ENCODE measurements at regions not wholly inside any gene's neighbourhood (a gene's known extent, or its start where the extent isn't known, plus 50 kb on each side); places are given as distances from the start of the nearest gene placed in this dataset.

DNA sequence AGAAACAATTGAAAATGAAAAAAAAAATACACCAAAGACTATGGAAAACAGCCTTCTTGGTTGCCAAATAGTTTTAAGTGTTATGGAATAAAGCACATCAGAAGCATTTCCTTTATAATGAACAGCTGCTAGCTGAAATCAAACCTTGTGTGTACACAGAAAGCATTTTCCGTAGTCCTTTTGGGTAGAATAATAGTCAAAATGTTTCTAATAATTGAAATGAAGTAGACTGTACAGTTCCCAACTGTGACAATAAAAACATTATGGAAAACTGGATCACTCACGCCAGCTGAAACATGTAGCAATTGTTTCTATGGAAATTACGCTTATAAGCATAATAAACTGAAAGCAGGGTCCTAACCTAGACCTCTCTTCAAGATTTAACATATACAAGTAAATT lies 856.3 kb upstream of the B3GALT2 start:
- Histone ChIP-seq H3K36me3 (no peaks in the 10 kb centered on the region), H3K4me1 (no peaks in the 10 kb centered on the region), H3K27me3 (no peaks in the 10 kb centered on the region), H3K9me3 (no peaks in the 10 kb centered on the region), H3K4me3 (ENCODE audit: low read depth, low read length) (no peak overlapping the region)
- no peak for DNase-seq
- TF ChIP-seq, protein P1, sequence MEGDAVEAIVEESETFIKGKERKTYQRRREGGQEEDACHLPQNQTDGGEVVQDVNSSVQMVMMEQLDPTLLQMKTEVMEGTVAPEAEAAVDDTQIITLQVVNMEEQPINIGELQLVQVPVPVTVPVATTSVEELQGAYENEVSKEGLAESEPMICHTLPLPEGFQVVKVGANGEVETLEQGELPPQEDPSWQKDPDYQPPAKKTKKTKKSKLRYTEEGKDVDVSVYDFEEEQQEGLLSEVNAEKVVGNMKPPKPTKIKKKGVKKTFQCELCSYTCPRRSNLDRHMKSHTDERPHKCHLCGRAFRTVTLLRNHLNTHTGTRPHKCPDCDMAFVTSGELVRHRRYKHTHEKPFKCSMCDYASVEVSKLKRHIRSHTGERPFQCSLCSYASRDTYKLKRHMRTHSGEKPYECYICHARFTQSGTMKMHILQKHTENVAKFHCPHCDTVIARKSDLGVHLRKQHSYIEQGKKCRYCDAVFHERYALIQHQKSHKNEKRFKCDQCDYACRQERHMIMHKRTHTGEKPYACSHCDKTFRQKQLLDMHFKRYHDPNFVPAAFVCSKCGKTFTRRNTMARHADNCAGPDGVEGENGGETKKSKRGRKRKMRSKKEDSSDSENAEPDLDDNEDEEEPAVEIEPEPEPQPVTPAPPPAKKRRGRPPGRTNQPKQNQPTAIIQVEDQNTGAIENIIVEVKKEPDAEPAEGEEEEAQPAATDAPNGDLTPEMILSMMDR (IDR thresholded peaks at IDR 0.05; ENCODE audit: low read depth, low read length), result no peak

DNA sequence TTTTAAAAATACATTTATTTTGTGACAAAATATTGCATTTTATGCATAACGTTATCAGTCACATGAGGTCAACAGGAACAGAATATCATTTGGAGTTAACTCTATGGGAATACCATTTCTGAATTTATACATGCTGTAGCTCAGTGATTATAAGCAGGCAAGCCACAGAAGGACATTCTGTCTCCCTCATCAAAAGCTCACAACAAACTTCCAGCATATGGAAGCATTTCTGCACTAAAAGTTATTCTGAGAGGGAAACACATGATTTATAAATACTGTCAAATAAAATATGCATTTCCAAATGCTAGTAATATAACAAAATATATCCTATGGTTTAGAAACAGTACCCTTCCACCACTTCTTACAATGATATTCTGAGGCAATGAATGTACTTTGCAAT lies 854.1 kb upstream of the B3GALT2 start:
- no peaks in the 10 kb centered on the region for H3K36me3 ChIP-seq
- no peaks in the 10 kb centered on the region for H3K4me1 ChIP-seq
- TF ChIP-seq, protein P1 (IDR thresholded peaks at IDR 0.05; ENCODE audit: low read depth, low read length), result no peak
- no peaks in the 10 kb centered on the region for H3K27me3 ChIP-seq
- H3K9me3 ChIP-seq, result no peaks in the 10 kb centered on the region
- no peak overlapping the region for H3K4me3 ChIP-seq (ENCODE audit: low read depth, low read length)
- no peak for DNase-seq

DNA sequence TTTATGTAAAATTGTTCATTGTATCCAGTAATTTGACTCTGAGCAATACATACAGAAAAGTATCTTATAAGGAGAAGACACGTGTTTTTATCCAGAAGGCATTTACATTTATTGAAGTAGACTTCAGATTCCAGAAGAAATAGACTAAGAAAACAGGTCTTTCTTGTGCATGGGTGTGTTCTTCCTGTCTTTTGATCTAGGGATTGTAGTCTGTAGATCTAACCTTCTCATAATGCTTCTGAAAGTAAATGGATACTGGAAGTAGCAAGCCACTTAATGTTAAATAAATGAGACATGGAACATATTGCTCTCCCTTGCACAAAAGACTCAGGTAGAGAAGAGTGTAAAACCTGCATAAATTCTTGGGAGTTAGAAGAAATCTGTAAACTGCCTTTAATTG lies 853.2 kb upstream of the B3GALT2 start:
- TF ChIP-seq, protein P1 (IDR thresholded peaks at IDR 0.05; ENCODE audit: low read depth, low read length), result no peak
- DNase-seq, result no peak
- no peaks in the 10 kb centered on the region for H3K4me1 ChIP-seq

DNA sequence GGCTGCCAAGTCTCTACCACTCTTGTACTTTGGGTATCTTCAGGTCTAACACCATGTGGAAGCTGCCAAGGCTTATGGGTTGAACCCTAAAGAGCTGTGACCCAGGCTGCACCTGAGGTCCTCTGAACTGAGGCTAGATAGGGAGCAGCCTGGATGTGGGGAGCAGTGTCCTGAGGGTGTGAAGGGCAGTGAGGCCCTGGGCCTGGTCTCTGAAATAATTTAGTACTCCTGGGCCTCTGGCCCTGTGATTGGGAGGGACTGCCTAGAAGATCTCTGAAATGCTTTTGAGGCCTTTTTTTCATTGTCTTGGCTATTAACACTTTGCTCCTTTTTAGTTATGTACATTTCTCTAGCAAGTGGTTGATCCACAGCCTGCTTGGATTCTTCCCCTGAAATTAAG lies 847.2 kb upstream of the B3GALT2 start:
- Histone ChIP-seq H3K4me1 (no peaks in the 10 kb centered on the region), H3K27me3 (no peaks in the 10 kb centered on the region), H3K9me3 (no peaks in the 10 kb centered on the region), H3K4me3 (ENCODE audit: low read depth, low read length) (no peak overlapping the region), H3K36me3 (no peaks in the 10 kb centered on the region)
- TF ChIP-seq, protein P1 (IDR thresholded peaks at IDR 0.05; ENCODE audit: low read depth, low read length), result no peak
- no peak for DNase-seq

More for the DNA sequence above, 853.2 kb upstream of the B3GALT2 start:
- no peaks in the 10 kb centered on the region for H3K9me3 ChIP-seq
- H3K36me3 ChIP-seq, result no peaks in the 10 kb centered on the region
- no peak overlapping the region for H3K4me3 ChIP-seq (ENCODE audit: low read depth, low read length)
- no peaks in the 10 kb centered on the region for H3K27me3 ChIP-seq

DNA sequence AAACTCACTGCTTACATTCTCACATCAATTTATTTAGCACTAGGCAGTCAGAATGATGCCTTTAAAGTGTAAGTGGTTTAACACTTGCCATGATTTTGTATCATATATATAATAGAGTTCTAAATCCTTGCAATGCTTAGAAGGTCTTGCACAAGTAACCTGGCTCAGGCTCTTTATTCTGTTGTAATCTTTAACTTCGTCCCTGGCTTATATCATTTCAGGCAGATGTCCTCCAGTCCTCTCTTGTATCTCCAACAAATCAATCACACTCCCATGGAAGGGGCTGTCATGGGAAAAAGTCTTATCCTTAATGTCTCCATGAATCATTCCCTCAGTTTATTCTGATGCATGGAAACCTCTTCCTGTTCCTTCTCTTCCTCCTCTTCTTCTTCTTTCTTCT lies 841.6 kb upstream of the B3GALT2 start:
- H3K4me1 ChIP-seq, result no peaks in the 10 kb centered on the region
- no peak for DNase-seq
- H3K36me3 ChIP-seq, result no peaks in the 10 kb centered on the region
- TF ChIP-seq, protein P1 (IDR thresholded peaks at IDR 0.05; ENCODE audit: low read depth, low read length), result no peak
- no peak overlapping the region for H3K4me3 ChIP-seq (ENCODE audit: low read depth, low read length)
- no peaks in the 10 kb centered on the region for H3K27me3 ChIP-seq
- H3K9me3 ChIP-seq, result no peaks in the 10 kb centered on the region

DNA sequence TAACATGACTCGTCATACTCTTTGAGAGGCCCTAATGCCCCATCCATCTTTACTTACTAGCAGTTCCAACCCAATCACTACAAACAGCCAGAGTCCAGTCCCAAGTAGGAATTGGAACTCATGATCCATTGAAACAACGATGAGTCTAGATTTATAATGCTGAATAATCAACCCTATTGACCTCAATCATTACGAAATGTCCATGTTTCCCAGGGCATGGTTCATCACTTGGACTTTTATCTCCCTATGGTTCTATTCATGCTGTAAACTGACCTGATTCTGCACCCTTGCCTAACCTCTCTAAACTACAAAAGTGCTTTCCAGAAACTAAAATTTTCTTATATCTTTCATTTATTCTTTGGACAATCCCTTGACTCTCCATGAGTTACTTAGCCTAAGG lies 840.0 kb upstream of the B3GALT2 start:
- DNase-seq, result no peak
- Histone ChIP-seq H3K4me3 (ENCODE audit: low read depth, low read length) (no peak overlapping the region), H3K27me3 (no peaks in the 10 kb centered on the region), H3K36me3 (no peaks in the 10 kb centered on the region), H3K9me3 (no peaks in the 10 kb centered on the region), H3K4me1 (no peaks in the 10 kb centered on the region)
- TF ChIP-seq, protein P1 (IDR thresholded peaks at IDR 0.05; ENCODE audit: low read depth, low read length), result no peak
